ENCODE measurements at regions not wholly inside any gene's neighbourhood (a gene's known extent, or its start where the extent isn't known, plus 50 kb on each side); places are given as distances from the start of the nearest gene placed in this dataset.

- H3K4me3 ChIP-seq (ENCODE audit: low read depth, low read length), result no peak overlapping the region
- no peak for TF ChIP-seq CTCF (IDR thresholded peaks at IDR 0.05; ENCODE audit: borderline replicate concordance, insufficient read depth, low read depth, low read length)
Observed at GRCh38 chr4:13126976-13127910, 356.9 kb downstream of the RAB28 start.

GRCh38 chr4:13118633-13119032, 365.5 kb downstream of the RAB28 start:
- TF ChIP-seq CTCF (IDR thresholded peaks at IDR 0.05; ENCODE audit: borderline replicate concordance, insufficient read depth, low read depth, low read length), result no peak
- H3K4me3 ChIP-seq (ENCODE audit: low read depth, low read length), result no peak overlapping the region

- H3K4me3 ChIP-seq (ENCODE audit: low read depth, low read length), result no peak overlapping the region
- TF ChIP-seq CTCF (IDR thresholded peaks at IDR 0.05; ENCODE audit: borderline replicate concordance, insufficient read depth, low read depth, low read length), result no peak
Observed at GRCh38 chr4:13117185-13117584, 367.0 kb downstream of the RAB28 start.

- no peak overlapping the region for H3K4me3 ChIP-seq (ENCODE audit: low read depth, low read length)
- TF ChIP-seq CTCF (IDR thresholded peaks at IDR 0.05; ENCODE audit: borderline replicate concordance, insufficient read depth, low read depth, low read length), result no peak
Observed at GRCh38 chr4:13112030-13112429, 372.1 kb downstream of the RAB28 start.

- H3K4me3 ChIP-seq (ENCODE audit: low read depth, low read length), result no peak overlapping the region
- TF ChIP-seq CTCF (IDR thresholded peaks at IDR 0.05; ENCODE audit: borderline replicate concordance, insufficient read depth, low read depth, low read length), result no peak
Observed at GRCh38 chr4:13109536-13109935, 374.6 kb downstream of the RAB28 start.

GRCh38 chr4:13108096-13108495, 376.0 kb downstream of the RAB28 start:
- TF ChIP-seq CTCF (IDR thresholded peaks at IDR 0.05; ENCODE audit: borderline replicate concordance, insufficient read depth, low read depth, low read length), result no peak

More at GRCh38 chr4:13108096-13108495, 376.0 kb downstream of the RAB28 start:
- H3K4me3 ChIP-seq (ENCODE audit: low read depth, low read length), result no peak overlapping the region

Measured in GM12875 (cell line).